HG03039 (cell line): ENCODE measurements at regions not wholly inside any gene's neighbourhood (a gene's known extent, or its start where the extent isn't known, plus 50 kb on each side); places are given as distances from the start of the nearest gene placed in this dataset.
"Not testable (repeated sequence)": the region's sequence is repeated elsewhere in the genome, so short reads cannot be mapped to it uniquely, and the experiment has no call there.

ENCODE experiments used
- ATAC-seq: cut with Tn5 transposase; IDR thresholded peaks from one replicate; pipeline ENCODE4 v1.9.1; 2021; ENCODE audit warnings: mild to moderate bottlenecking, moderate library complexity; ENCODE audit not compliant: unreplicated experiment

GRCh38 chr9:18066608-18067007, 407.3 kb upstream of the ADAMTSL1 start:
- not testable (repeated sequence) for ATAC-seq

- ATAC-seq: no peak
These were observed 406.3 kb upstream of the ADAMTSL1 start for GRCh38 chr9:18067548-18068120.

GRCh38 chr9:18068900-18069299, 405.1 kb upstream of the ADAMTSL1 start:
- no peak for ATAC-seq

- ATAC-seq: no peak
These were observed 402.3 kb upstream of the ADAMTSL1 start for GRCh38 chr9:18071651-18072060.

GRCh38 chr9:18073002-18073401, 401.0 kb upstream of the ADAMTSL1 start:
- ATAC-seq: no peak

GRCh38 chr9:18074041-18074440, 399.9 kb upstream of the ADAMTSL1 start:
- no peak for ATAC-seq

- no peak for ATAC-seq
These were observed 398.6 kb upstream of the ADAMTSL1 start for GRCh38 chr9:18075253-18075952.

GRCh38 chr9:18077941-18078678, 395.8 kb upstream of the ADAMTSL1 start:
- no peak for ATAC-seq

GRCh38 chr9:18092138-18092537, 381.8 kb upstream of the ADAMTSL1 start:
- ATAC-seq: no peak

GRCh38 chr9:18106006-18106560, 367.9 kb upstream of the ADAMTSL1 start:
- no peak for ATAC-seq

GRCh38 chr9:18109675-18110074, 364.3 kb upstream of the ADAMTSL1 start:
- ATAC-seq: no peak

- no peak for ATAC-seq
These were observed 362.8 kb upstream of the ADAMTSL1 start for GRCh38 chr9:18111146-18111545.

GRCh38 chr9:18114559-18115475, 359.1 kb upstream of the ADAMTSL1 start:
- no peak for ATAC-seq

GRCh38 chr9:18118268-18118667, 355.7 kb upstream of the ADAMTSL1 start:
- ATAC-seq: no peak

- ATAC-seq: no peak
These were observed 351.8 kb upstream of the ADAMTSL1 start for GRCh38 chr9:18122171-18122570.

GRCh38 chr9:18124760-18125159, 349.2 kb upstream of the ADAMTSL1 start:
- ATAC-seq: no peak

GRCh38 chr9:18126831-18127498, 347.0 kb upstream of the ADAMTSL1 start:
- no peak for ATAC-seq

- ATAC-seq: no peak
These were observed 346.5 kb upstream of the ADAMTSL1 start for GRCh38 chr9:18127499-18127875.

- ATAC-seq: no peak
These were observed 344.1 kb upstream of the ADAMTSL1 start for GRCh38 chr9:18129809-18130334.
